SK-N-MC (cell line): ENCODE measurements at regions not wholly inside any gene's neighbourhood (a gene's known extent, or its start where the extent isn't known, plus 50 kb on each side); places are given as distances from the start of the nearest gene placed in this dataset.

Source experiments
- EZH2 ChIP-seq: fragments of 200-600 bp; sonication (generic); IDR thresholded peaks from one replicate; pipeline ENCODE4 v1.6.1; 2017; ENCODE audit warnings: antibody characterized with exemption
- POLR2AphosphoS5 ChIP-seq: IDR thresholded peaks from 2 replicates; pipeline ENCODE4 v1.6.1; 2012; ENCODE audit warnings: mild to moderate bottlenecking, low read depth, low read length, borderline replicate concordance

DNA sequence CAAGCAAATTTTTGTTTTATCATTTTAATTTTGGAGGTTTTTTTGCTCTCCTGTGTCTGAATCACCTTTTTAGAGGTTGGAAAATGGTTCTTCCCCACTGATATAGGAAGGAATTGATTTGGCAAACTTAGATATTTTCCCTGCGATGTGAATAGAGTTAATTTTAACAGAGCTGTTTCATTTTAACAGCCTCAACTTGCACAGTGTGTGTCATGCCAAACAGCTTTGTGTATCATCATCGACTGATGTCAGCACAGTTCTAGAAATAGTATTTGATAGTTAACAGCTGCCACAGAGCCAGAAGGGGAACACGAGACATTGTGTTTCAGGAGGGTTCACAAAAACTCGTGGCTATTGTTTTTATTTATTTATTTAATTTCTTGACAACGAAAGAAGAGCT, 243.1 kb upstream of the FOXN3 start:
- TF ChIP-seq EZH2 (no peak), POLR2AphosphoS5 (no peak)
